ENCODE measurements at regions not wholly inside any gene's neighbourhood (a gene's known extent, or its start where the extent isn't known, plus 50 kb on each side); places are given as distances from the start of the nearest gene placed in this dataset.

DNA sequence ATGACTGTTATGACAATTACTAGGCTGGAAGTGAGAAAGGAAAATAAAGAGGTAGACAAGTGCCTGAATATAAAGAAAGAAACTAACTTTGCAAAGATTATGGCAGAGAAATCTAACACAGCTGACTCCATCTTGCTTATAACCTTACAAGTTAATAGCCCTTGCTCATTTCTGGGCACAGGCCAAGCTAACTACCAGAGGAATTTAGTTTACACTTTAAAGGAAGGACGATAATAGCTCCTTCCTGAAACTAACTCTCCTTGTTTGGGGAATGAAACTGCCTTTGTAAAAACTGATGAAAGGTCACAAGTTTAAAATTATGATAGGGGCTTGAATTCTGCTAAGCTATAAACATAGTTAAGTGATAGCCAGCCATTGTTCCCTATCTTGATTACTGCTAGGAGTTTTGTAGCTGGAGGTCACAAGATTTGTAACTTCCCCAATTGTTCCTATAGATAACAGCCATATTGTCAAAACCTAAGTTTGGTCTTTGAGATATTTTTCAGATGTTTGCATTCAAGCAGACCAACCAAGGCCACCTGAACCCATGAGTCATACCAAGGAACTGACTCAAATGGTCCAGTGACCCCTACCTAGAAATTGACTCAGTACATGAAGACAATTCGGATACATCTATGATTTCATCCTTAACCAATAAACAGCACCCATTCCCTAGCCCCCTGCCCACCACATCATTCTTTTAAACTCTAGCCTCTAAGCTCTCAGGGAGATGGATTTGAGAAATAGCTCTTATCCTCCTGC lies 209.2 kb upstream of the LRATD1 start:
- H4K20me1 ChIP-seq (replicated peaks in 1 of 2; ENCODE audit: control insufficient read depth in 1 of 2, insufficient read depth in 2 of 2, low read length in 2 of 2): no peaks in the 10 kb centered on the region
- no peak overlapping the region for H3K4ac ChIP-seq (replicated peaks; ENCODE audit: insufficient read length, low read depth, low read length)
- no peak overlapping the region for H3K18ac ChIP-seq (ENCODE audit: extremely low read depth, low read length)
- H3K4me3 ChIP-seq (ENCODE audit: extremely low read depth in 1 of 4, insufficient read depth in 2 of 4, low read depth in 3 of 4, low read length in 4 of 4): no peak overlapping the region
- H3K79me2 ChIP-seq (ENCODE audit: control insufficient read depth in 1 of 2, insufficient read depth in 2 of 2, low read length in 2 of 2): no peaks in the 10 kb centered on the region
- DNase-seq (ENCODE audit: low read depth in 1 of 2, low spot score in 2 of 2) (no peak), FAIRE-seq (no peak)
- H3K23ac ChIP-seq (ENCODE audit: insufficient read length): no peak overlapping the region
- no peak for TF ChIP-seq CHD2 (IDR thresholded peaks at IDR 0.05; ENCODE audit: low read length)
- no peak for TF ChIP-seq CBX8 (IDR thresholded peaks at IDR 0.05; ENCODE audit: borderline replicate concordance, low read depth, low read length)
- TF ChIP-seq ASH2L (IDR thresholded peaks at IDR 0.05; ENCODE audit: low read length): no peak
- TF ChIP-seq CTCF (IDR thresholded peaks at IDR 0.05; ENCODE audit: control extremely low read depth in 1 of 3, insufficient read depth in 1 of 3, low read depth in 1 of 3, low read length in 3 of 3): no peak
- TF ChIP-seq SP1 (IDR thresholded peaks at IDR 0.05; ENCODE audit: low read depth, low read length): no peak
- TF ChIP-seq FOSL1 (IDR thresholded peaks at IDR 0.05; ENCODE audit: insufficient read depth, low read depth, low read length): no peak
- no peak for TF ChIP-seq RBBP5 (IDR thresholded peaks at IDR 0.05; ENCODE audit: borderline replicate concordance, low read depth, low read length)
- no peak for TF ChIP-seq BACH1 (IDR thresholded peaks at IDR 0.05; ENCODE audit: low read length)
- no peak overlapping the region for H3K56ac ChIP-seq (replicated peaks; ENCODE audit: insufficient read length, low read depth, low read length)
- CTCF ChIA-PET (ENCODE audit: partially characterized antibody): interaction anchor here (0.7 kb wide), 1 partner anchor 449 kb away, joined by 3 read pairs; no protein-coding TSS in a partner anchor
- no peak overlapping the region for H3K4me2 ChIP-seq (ENCODE audit: insufficient read depth in 1 of 2, low read depth in 2 of 2, low read length in 2 of 2)
- H2BK15ac ChIP-seq (ENCODE audit: low read length): no peak overlapping the region
- no peak overlapping the region for H4K91ac ChIP-seq (replicated peaks; ENCODE audit: insufficient read length, low read length)
- POLR2A ChIA-PET (ENCODE audit: partially characterized antibody): no interaction called here
- H4K5ac ChIP-seq (ENCODE audit: insufficient read length, low read depth, low read length): no peak overlapping the region
- H2BK120ac ChIP-seq (replicated peaks; ENCODE audit: low read depth, low read length): no peak overlapping the region
- H3K9me3 ChIP-seq (ENCODE audit: insufficient read depth in 2 of 2, low read depth in 1 of 2, low read length in 1 of 2): no peaks in the 10 kb centered on the region
- no peaks in the 10 kb centered on the region for H3K4me1 ChIP-seq (replicated peaks in 1 of 4; ENCODE audit: control insufficient read depth in 3 of 4, insufficient read depth in 4 of 4, low read length in 3 of 4)
- H2AFZ ChIP-seq (ENCODE audit: low read length): no peak overlapping the region
- no peak overlapping the region for H2BK5ac ChIP-seq (ENCODE audit: low read depth, low read length)
- no peaks in the 10 kb centered on the region for H3K23me2 ChIP-seq (ENCODE audit: low read depth, low read length)
- no peak overlapping the region for H2BK12ac ChIP-seq (ENCODE audit: low read depth, low read length)
- no peak overlapping the region for H2AK5ac ChIP-seq (ENCODE audit: low read depth, low read length)
- H3K14ac ChIP-seq (ENCODE audit: insufficient read length): no peak overlapping the region
- H3K9ac ChIP-seq (replicated peaks in 1 of 4; ENCODE audit: extremely low read depth in 1 of 4, low read depth in 3 of 4, low read length in 3 of 4): no peak overlapping the region
- no peak overlapping the region for H4K8ac ChIP-seq (ENCODE audit: extremely low read depth, insufficient read depth, low read length)
- H3K36me3 ChIP-seq (ENCODE audit: control insufficient read depth in 2 of 4, insufficient read depth in 4 of 4, low read length in 3 of 4): no peaks in the 10 kb centered on the region
- no peaks in the 10 kb centered on the region for H3K79me1 ChIP-seq (ENCODE audit: low read depth, low read length)
- WGBS, 2 experiments (ENCODE audit: extremely low coverage in 1 of 2, insufficient coverage in 1 of 2, insufficient read length in 1 of 2, insufficient replicate concordance in 2 of 2, low coverage in 1 of 2, low lambda C conversion rate in 2 of 2, missing lambda C conversion rate in 1 of 2): 82% methylated on average over 2 of the region's 2 CpGs; no CpG with 5 or more reads in 1 of the 2 experiments
- H3K27ac ChIP-seq (ENCODE audit: low read depth, low read length): no peak overlapping the region
- no peaks in the 10 kb centered on the region for H3K27me3 ChIP-seq (replicated peaks in 1 of 4; ENCODE audit: control insufficient read depth in 3 of 4, extremely low read depth in 1 of 4, insufficient read depth in 3 of 4, low read length in 3 of 4)
- H2BK20ac ChIP-seq (ENCODE audit: low read length): no peak overlapping the region

Data from H1 (cell line).